ENCODE measurements at regions not wholly inside any gene's neighbourhood (a gene's known extent, or its start where the extent isn't known, plus 50 kb on each side); places are given as distances from the start of the nearest gene placed in this dataset.

- H3K27me3 ChIP-seq (ENCODE audit: insufficient read depth, poor library complexity, severe bottlenecking): peaks cover 18% of the 10 kb centered on the region
- H3K4me1 ChIP-seq (ENCODE audit: insufficient read depth, poor library complexity, severe bottlenecking): no peaks in the 10 kb centered on the region
- no peak overlapping the region for H3K4me3 ChIP-seq (ENCODE audit: severe bottlenecking)
- no peak for ATAC-seq (ENCODE audit: low read depth)
- no peak overlapping the region for H3K27ac ChIP-seq (ENCODE audit: poor library complexity, severe bottlenecking)
- no peaks in the 10 kb centered on the region for H3K36me3 ChIP-seq (ENCODE audit: low read depth)
- no peaks in the 10 kb centered on the region for H3K9me3 ChIP-seq (ENCODE audit: severe bottlenecking)
- no peak for DNase-seq (ENCODE audit: low spot score)
- no peak for TF ChIP-seq CTCF (IDR thresholded peaks at IDR 0.05; ENCODE audit: poor library complexity, severe bottlenecking)
These were observed 303.6 kb downstream of the UTP18 start for GRCh38 chr17:51563961-51564360.

GRCh38 chr17:51572115-51572514 is 311.8 kb downstream of the UTP18 start:
- H3K4me3 ChIP-seq (ENCODE audit: severe bottlenecking): no peak overlapping the region
- no peak for ATAC-seq (ENCODE audit: low read depth)

More at GRCh38 chr17:51572115-51572514, 311.8 kb downstream of the UTP18 start:
- H3K27me3 ChIP-seq (ENCODE audit: insufficient read depth, poor library complexity, severe bottlenecking): no peaks in the 10 kb centered on the region
- H3K9me3 ChIP-seq (ENCODE audit: severe bottlenecking): no peaks in the 10 kb centered on the region
- H3K4me1 ChIP-seq (ENCODE audit: insufficient read depth, poor library complexity, severe bottlenecking): no peaks in the 10 kb centered on the region
- H3K36me3 ChIP-seq (ENCODE audit: low read depth): no peaks in the 10 kb centered on the region
- no peak for DNase-seq (ENCODE audit: low spot score)
- no peak for TF ChIP-seq CTCF (IDR thresholded peaks at IDR 0.05; ENCODE audit: poor library complexity, severe bottlenecking)
- no peak overlapping the region for H3K27ac ChIP-seq (ENCODE audit: poor library complexity, severe bottlenecking)

All from RWPE2 (cell line).